ENCODE measurements at regions not wholly inside any gene's neighbourhood (a gene's known extent, or its start where the extent isn't known, plus 50 kb on each side); places are given as distances from the start of the nearest gene placed in this dataset.

DNA sequence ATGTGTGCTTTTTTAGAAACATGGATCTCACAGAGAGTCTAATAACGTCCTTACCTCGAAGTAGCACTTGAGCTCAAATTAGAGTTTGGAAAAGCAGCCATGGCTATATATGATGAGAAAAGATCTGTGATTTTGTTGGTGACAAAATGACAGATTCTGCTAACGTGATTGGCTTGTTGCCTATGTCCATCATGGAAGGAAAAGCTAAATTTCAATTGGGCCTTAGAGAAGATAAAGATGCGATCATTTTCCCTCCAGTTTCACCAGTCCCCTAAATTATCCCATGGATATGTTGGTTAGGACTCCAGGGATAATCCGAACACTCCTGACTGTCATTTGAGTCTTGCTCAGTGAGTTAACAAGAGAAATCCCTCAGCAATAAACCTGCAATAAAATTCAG, 175.8 kb downstream of the C16orf95 start:
- TF ChIP-seq, protein P1, sequence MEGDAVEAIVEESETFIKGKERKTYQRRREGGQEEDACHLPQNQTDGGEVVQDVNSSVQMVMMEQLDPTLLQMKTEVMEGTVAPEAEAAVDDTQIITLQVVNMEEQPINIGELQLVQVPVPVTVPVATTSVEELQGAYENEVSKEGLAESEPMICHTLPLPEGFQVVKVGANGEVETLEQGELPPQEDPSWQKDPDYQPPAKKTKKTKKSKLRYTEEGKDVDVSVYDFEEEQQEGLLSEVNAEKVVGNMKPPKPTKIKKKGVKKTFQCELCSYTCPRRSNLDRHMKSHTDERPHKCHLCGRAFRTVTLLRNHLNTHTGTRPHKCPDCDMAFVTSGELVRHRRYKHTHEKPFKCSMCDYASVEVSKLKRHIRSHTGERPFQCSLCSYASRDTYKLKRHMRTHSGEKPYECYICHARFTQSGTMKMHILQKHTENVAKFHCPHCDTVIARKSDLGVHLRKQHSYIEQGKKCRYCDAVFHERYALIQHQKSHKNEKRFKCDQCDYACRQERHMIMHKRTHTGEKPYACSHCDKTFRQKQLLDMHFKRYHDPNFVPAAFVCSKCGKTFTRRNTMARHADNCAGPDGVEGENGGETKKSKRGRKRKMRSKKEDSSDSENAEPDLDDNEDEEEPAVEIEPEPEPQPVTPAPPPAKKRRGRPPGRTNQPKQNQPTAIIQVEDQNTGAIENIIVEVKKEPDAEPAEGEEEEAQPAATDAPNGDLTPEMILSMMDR (IDR thresholded peaks at IDR 0.05; ENCODE audit: borderline replicate concordance, extremely low read depth, low read length, poor library complexity, severe bottlenecking) = no peak
- no peak for TF ChIP-seq EZH2 (IDR thresholded peaks at IDR 0.05; ENCODE audit: borderline replicate concordance, low read depth, low read length, severe bottlenecking)
